Progenitor cell of endocrine pancreas (in vitro differentiated cells): ENCODE measurements at regions not wholly inside any gene's neighbourhood (a gene's known extent, or its start where the extent isn't known, plus 50 kb on each side); places are given as distances from the start of the nearest gene placed in this dataset.

Source experiments
- DNase-seq: peaks from one replicate; pipeline ENCODE4 v3.0.0; 2021; ENCODE audit warnings: low spot score; ENCODE audit not compliant: unreplicated experiment
- H3K27ac Mint-ChIP-seq: 2 replicates; pipeline ENCODE4 v1.8.0; 2021; ENCODE audit warnings: mild to moderate bottlenecking, moderate library complexity, mixed read lengths
- H3K27me3 Mint-ChIP-seq: 2 replicates; pipeline ENCODE4 v1.8.0; 2021; ENCODE audit warnings: mixed read lengths
- H3K36me3 Mint-ChIP-seq: 2 replicates; pipeline ENCODE4 v1.8.0; 2022; ENCODE audit warnings: mixed read lengths; ENCODE audit not compliant: insufficient read depth
- H3K4me1 Mint-ChIP-seq: 2 replicates; pipeline ENCODE4 v1.8.0; 2021; ENCODE audit warnings: low read depth, mixed read lengths
- H3K4me3 Mint-ChIP-seq: 2 replicates; pipeline ENCODE4 v1.8.0; 2021; ENCODE audit warnings: low read depth, mild to moderate bottlenecking, moderate library complexity, mixed read lengths
- H3K9me3 Mint-ChIP-seq: 2 replicates; pipeline ENCODE4 v1.8.0; 2021; ENCODE audit warnings: low read depth, mixed read lengths
- TF ChIP-seq, protein P1 (sequence below): fragments of 200-600 bp; sonication (generic); IDR thresholded peaks from one replicate; pipeline ENCODE4 v1.5.0; 2021; ENCODE audit warnings: antibody characterized with exemption, mild to moderate bottlenecking; ENCODE audit not compliant: unreplicated experiment

DNA sequence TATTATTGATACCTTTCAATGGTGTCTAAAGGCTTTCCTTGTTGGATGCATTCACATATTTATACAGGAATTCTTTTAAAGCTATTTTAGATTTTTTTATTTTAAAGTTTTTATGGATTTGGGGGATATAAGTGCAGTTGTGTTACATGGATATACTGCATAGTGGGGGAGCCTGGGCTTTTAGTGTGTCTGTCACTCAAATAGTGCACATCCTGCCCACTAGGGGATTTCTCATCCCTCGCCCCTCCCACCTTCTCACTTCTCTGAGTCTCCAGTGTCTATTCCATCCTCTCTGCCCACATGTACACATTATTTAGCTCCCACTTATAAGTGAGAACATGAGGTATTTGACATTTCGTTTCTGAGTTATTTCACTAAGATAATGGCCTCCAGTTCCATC lies 154.0 kb upstream of the MKI67 start:
- no peaks in the 10 kb centered on the region for H3K4me1 Mint-ChIP-seq
- no peaks in the 10 kb centered on the region for H3K36me3 Mint-ChIP-seq
- H3K27ac Mint-ChIP-seq: no peak overlapping the region
- peaks cover 50% of the 10 kb centered on the region for H3K27me3 Mint-ChIP-seq
- TF ChIP-seq, protein P1, sequence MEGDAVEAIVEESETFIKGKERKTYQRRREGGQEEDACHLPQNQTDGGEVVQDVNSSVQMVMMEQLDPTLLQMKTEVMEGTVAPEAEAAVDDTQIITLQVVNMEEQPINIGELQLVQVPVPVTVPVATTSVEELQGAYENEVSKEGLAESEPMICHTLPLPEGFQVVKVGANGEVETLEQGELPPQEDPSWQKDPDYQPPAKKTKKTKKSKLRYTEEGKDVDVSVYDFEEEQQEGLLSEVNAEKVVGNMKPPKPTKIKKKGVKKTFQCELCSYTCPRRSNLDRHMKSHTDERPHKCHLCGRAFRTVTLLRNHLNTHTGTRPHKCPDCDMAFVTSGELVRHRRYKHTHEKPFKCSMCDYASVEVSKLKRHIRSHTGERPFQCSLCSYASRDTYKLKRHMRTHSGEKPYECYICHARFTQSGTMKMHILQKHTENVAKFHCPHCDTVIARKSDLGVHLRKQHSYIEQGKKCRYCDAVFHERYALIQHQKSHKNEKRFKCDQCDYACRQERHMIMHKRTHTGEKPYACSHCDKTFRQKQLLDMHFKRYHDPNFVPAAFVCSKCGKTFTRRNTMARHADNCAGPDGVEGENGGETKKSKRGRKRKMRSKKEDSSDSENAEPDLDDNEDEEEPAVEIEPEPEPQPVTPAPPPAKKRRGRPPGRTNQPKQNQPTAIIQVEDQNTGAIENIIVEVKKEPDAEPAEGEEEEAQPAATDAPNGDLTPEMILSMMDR: no peak
- no peak overlapping the region for H3K4me3 Mint-ChIP-seq
- no peak for DNase-seq
- no peaks in the 10 kb centered on the region for H3K9me3 Mint-ChIP-seq

DNA sequence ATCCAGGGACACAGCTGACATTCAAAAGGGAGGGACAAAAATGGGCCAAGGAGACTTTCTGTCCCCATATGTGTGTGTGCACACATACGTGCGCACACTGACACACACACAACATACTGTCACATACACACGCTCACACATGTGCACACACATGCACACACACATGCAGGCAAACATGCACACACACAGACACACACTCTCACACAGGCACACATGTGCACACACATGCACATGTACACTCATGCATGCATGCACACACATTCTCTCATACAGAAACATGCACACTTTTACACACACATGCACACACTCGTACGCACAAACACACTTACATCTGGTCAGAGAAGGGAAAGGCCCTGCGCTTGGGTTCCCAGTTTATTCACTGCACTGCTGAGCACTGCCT lies 155.1 kb upstream of the MKI67 start:
- Mint-ChIP-seq H3K36me3 (no peaks in the 10 kb centered on the region), H3K27ac (no peak overlapping the region), H3K27me3 (peaks cover 54% of the 10 kb centered on the region), H3K9me3 (no peaks in the 10 kb centered on the region), H3K4me3 (no peak overlapping the region), H3K4me1 (no peaks in the 10 kb centered on the region)
- TF ChIP-seq, protein P1: no peak
- no peak for DNase-seq

DNA sequence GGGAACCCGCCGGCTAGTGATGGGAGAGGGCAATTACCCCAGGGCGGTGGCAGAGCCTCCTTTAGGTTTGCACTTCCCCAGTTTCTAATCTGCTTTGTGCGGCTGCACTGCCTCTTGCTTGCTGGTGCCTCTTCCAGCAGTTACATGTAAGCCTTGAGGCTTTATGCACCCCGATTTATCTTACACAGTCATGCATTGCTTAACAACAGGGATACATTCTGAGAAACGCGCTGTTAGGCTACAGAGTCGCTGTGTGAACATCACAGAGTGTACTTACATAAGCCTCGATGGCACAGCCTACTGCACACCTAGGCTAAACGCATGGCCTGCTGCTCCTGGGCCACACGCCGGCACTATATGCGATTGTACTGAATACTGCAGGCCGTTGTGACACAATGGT lies 155.6 kb upstream of the MKI67 start:
- no peak for DNase-seq
- Mint-ChIP-seq H3K4me1 (no peaks in the 10 kb centered on the region), H3K27me3 (peaks cover 55% of the 10 kb centered on the region), H3K36me3 (no peaks in the 10 kb centered on the region), H3K27ac (no peak overlapping the region), H3K9me3 (no peaks in the 10 kb centered on the region), H3K4me3 (no peak overlapping the region)
- TF ChIP-seq, protein P1: no peak

DNA sequence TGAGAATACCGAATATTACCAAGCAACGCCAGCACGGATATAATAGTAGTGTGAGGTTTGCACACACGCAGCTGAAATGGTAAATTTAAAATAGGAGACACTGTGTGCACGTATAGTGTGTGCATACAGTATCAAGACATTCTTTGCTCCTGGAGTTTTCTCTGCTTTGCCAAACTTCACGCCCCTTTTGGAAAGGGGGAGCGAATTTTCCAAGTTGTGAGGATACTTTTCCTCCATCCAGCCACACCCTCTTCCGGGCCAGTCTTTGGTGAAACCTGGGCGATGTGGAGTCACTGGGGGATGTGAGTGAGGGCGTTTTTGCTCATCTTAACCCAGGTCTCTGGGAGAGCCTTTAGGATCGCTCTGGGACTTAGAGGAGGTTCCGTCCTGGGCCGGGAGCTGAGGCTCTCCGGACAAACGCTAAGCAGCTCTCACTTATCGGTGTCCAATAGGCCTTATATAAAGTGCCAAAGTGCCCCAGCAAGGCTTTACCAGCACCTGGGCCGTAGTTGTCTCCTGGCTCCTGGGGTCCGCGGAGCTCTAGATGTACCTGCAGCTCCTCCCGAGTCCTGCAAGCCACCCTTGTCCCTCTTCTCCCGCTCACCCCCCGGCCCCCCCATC lies 160.0 kb upstream of the MKI67 start:
- DNase-seq: no peak
- H3K27ac Mint-ChIP-seq: no peak overlapping the region
- peaks cover 72% of the 10 kb centered on the region for H3K27me3 Mint-ChIP-seq
- H3K9me3 Mint-ChIP-seq: peaks cover 13% of the 10 kb centered on the region
- TF ChIP-seq, protein P1: no peak
- H3K4me3 Mint-ChIP-seq: no peak overlapping the region
- H3K36me3 Mint-ChIP-seq: no peaks in the 10 kb centered on the region
- no peaks in the 10 kb centered on the region for H3K4me1 Mint-ChIP-seq

DNA sequence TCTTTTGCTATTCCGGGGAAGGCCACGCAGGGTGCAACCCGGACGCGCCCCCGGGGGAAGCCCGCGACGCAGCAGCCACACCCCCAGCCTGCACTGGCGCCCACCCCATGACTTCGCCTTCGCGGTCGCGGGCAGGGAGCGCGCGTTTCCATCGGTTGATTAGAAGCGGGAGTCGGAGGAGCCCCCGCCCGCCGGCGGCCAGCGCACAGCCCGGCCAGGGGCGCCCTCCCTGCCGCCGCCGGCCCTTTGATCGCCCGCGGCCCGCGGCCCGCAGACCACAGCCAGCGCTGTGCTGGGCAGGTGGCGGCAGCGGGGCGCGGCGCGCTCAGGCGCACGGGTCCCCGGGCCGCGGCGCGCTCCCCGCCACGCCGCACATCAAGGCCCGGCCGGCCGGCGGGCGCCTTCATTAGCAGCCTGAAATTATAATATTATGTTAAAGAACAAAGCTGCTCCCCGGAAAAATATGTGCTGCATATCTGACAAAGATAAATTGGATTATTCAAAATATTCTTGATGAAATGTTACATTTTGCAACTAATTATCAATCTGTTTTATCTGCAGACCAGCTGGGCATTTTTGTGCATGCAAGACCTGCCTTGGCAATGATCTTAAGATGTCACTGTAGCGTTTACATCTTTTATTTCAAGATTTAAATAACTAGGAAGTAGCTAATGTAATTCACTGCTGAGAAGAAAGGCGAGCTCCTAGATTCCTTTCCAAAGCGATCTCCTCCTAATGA lies 160.7 kb upstream of the MKI67 start:
- peaks cover 14% of the 10 kb centered on the region for H3K9me3 Mint-ChIP-seq
- H3K4me3 Mint-ChIP-seq: peak overlapping the region; percentile 44
- H3K27me3 Mint-ChIP-seq: peaks cover 73% of the 10 kb centered on the region
- no peak for DNase-seq
- H3K36me3 Mint-ChIP-seq: no peaks in the 10 kb centered on the region
- H3K4me1 Mint-ChIP-seq: no peaks in the 10 kb centered on the region
- TF ChIP-seq, protein P1: no peak
- no peak overlapping the region for H3K27ac Mint-ChIP-seq
